HUDEP-2 (cell line): ENCODE measurements at regions not wholly inside any gene's neighbourhood (a gene's known extent, or its start where the extent isn't known, plus 50 kb on each side); places are given as distances from the start of the nearest gene placed in this dataset.

Experiments used
- DNase-seq, 76 experiments: peaks; one replicate each; lab custom pipeline; 2025; ENCODE audit not compliant: unreplicated experiment in 76 of 76; lab: John Stamatoyannopoulos, UW

DNA sequence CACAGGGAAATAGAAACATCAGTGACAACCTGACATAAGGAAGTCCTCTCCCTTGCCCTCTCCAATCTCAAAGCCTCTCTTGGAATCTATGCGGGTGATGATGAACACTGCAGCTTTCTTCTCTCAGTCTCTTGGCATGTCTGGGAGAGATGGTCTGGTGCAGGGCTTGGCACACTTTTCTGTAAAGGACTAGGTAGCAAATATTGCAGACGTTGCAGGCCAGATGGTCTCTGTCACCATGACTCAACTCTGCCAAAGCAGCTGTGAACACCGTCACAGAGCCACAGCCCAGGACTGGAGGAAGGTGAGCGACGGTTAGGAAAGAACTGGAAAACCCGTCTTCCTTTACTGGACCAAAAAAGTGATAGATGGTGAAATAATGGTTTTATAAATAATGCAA, 591.0 kb upstream of the TMEM132C start:
- DNase-seq = no peak

GRCh38 chr12:127677537-127678131, 589.3 kb upstream of the TMEM132C start:
- peak in 51 of 76 experiments; percentile 1 to 69 (median 25) for DNase-seq

DNA sequence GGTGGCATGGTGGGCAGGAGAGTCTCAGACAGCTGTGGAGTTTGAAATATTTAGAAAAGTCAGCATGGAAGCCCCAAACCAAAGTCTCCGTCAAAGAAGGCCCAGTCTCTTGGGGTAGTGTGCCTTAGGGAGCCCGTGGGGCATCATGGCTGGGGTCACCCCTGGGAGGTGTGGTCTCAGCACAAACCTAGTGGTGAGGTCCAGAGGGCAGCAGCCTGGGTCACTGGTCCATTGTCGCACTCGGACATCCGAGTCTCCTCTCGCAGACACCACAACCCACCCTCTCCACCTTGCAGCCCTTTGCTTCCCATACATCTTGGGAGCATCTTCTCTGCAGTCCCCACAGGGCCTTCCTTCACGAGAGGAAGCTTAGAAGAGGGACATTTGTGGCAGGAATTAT, 588.0 kb upstream of the TMEM132C start:
- DNase-seq = no peak

DNA sequence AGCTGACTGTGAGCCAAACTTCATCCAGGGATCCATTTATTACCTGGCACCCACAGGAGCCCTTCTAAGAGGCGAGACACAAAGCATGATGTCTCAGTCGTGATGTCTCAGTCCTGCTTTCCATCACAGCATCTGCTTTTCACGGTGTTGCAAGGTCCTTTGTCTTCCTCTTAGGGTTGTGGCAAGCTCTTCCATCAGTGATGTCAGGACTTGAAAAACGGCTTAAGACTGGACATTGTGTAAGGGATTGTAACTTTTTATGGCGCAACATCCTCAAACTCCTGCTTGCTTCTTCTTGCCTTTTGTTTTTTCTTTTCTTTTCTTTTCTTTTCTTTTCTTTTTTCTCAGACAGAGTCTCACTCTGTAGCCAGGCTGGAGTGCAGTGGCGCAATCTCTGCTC, 586.5 kb upstream of the TMEM132C start:
- no peak for DNase-seq

DNA sequence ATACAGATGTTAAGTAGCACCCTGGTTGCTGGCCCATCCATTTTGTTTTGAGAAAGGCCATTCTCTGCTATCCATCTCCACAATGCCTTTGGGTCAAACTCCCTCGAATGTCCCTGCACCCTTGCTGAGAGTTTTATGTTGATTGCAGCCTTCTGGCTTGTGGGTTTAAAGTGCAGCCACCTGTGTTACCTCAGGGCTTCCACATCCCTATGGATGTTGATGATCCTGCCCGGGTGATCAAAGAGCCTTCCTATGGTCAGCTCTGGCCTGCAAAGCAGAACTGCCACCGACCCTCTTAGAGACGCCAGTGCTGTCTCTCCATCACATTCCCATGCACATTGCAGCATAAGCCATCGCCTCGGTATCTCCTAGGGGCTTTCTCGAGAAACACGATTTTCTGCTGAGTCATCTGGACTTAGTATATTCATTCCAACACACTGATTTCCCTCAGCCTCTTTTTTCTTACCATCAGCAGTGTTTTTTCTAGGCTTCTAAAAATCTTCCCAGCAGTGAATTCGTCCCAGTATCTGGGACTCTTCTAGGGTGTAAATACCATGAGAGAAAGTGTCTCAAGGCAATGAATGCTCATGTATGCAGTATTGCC, 585.7 kb upstream of the TMEM132C start:
- DNase-seq = no peak

DNA sequence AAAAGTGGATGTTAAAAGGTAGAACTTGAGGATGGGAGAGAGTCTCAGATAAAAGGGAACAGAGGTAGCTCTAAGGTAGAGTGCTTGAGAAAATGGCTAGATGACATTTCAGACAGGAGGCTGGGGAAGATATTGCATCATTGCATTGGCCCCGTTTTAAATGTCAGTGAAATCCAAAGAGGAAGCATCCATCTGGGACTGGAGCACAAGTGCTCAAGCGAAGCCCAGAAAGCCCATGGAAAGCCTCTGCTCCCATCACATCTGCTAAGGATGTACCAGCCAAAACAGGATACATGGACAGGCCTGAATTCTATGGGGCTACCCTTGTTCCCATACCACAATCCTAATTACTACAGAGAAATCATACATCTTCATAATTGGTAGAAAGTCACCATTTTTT, 581.5 kb upstream of the TMEM132C start:
- DNase-seq = no peak

DNA sequence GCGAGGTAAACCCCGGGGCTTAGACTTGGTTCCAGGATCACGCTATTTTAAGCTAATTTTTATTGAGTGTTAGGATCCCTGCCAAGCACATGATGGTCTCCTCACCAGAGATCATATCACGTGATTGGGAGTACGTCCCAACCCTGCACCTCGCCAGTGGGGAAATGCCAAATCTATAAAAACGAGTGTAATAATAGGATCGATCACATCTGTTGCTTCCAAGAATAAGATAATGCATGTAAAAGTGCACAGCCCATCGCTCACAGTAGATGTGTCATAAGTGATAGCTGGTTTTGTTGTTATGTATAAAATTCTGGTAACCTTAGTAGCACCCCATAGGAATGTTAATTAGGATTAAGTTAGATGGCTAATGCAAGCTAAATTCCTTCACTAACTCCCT, 581.0 kb upstream of the TMEM132C start:
- DNase-seq = no peak

DNA sequence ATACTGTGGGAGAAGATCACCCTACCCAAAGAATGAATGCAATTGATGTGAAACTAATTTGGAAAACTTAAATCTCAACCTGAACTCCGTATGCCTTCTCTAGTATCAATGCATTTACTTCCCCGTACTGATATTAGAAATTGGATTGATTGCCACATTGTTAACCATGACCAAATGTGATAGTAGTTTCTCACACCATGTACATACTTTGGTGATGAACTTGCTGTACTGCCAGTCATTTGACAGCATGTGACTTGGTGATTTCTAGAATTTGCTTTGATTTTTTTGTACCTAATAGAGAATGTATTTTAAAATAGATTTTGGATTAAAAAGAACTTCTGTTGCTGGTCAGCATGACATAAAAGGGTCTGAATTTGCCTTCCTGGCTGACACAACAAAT, 579.8 kb upstream of the TMEM132C start:
- DNase-seq = no peak

DNA sequence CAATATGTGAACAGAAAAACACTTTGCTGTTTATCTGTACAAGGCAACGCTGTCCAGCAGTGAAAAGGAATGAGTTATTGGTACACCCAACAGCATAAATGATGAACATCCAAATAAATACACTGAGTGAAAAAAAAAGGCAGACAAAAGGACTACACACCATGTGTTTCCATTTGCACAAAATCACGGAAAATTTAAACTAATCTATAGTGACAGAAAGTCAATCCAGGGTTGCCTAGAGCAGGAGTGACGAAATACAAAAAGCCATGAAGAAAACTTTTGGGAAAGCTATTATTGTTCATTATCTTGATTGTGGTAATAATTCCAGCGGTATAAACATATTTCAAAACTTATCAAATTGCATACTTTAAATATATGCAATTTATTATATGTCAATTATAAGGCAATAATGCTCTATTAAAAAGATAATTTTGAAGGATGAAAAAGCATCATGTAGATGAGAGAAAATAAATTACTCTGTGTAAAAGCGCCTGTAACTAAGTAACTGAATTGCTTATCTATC, 578.0 kb upstream of the TMEM132C start:
- DNase-seq = no peak

- no peak for DNase-seq
Measured at GRCh38 chr12:127690161-127690560, 576.8 kb upstream of the TMEM132C start.

- DNase-seq = no peak
Measured at GRCh38 chr12:127696963-127697362, 570.0 kb upstream of the TMEM132C start.

- no peak for DNase-seq
Measured at GRCh38 chr12:127703026-127703425, 563.9 kb upstream of the TMEM132C start.

GRCh38 chr12:127711108-127711507, 555.9 kb upstream of the TMEM132C start:
- peak in 7 of 76 experiments; percentile 0 to 15 (median 4) for DNase-seq

DNA sequence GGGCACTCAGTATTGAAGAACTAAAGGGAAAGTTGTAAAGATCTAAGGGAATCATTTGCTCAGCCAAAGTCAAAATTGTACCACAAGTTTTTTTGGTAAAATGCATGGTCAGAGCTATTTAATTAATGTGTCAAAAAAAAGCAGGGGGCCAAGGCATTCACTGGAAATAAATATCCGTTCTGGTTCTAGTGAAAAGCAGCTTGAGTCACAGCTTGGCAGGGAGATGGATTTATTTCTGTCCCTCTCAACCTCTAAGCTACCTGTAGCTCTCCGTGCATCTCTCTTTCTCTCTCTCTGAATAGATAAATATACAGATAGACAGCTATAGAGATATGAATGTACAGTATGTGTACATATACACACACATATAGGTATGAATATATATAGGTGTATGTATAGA, 554.4 kb upstream of the TMEM132C start:
- no peak for DNase-seq

DNA sequence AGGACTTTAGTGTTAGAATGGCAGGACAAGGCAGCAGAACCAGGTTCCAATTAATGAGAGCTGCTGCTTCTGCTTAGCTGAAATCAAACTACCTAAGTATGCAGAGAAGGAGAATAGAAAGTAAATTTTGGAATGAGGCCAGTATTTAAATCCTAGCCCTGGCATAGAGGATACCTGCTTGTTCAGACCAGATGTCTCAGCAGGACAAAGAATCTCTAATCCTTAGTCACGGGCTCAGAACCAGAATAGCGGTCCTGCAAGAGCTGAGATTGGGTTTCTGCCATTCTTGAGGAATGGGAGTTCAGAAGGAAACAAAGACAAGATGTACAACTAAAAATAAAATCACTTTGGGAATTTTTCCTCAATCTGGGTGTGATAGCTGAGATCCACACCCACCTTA, 550.8 kb upstream of the TMEM132C start:
- DNase-seq = no peak

- DNase-seq = no peak
Measured at GRCh38 chr12:127717278-127717677, 549.7 kb upstream of the TMEM132C start.

- DNase-seq = no peak
Measured at GRCh38 chr12:127720334-127720733, 546.6 kb upstream of the TMEM132C start.

GRCh38 chr12:127722611-127723010, 544.4 kb upstream of the TMEM132C start:
- no peak for DNase-seq

DNA sequence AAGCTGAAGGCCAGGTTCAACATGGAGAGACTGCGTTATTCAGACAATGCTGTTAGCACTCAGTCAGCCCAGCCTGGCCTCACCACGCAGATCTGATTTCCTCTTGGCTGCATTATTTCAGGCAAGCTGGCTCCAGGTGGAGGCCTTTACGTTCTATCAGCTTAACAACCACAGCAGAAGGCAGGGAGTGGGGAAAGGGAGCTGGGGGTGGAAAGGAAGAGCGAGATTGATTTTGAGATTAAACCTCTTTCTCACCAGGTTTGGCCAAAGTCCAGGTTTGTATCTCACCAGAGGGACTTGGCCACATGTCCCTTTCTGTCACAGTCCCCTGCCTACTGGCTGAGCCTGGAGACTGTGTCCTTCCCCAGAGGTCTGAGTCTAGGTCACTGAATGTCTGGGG, 543.7 kb upstream of the TMEM132C start:
- DNase-seq = peak in 53 of 76 experiments; percentile 5 to 86 (median 28)

GRCh38 chr12:127726671-127727315, 540.2 kb upstream of the TMEM132C start:
- DNase-seq = no peak

- no peak for DNase-seq
Measured at GRCh38 chr12:127728285-127728684, 538.7 kb upstream of the TMEM132C start.

DNA sequence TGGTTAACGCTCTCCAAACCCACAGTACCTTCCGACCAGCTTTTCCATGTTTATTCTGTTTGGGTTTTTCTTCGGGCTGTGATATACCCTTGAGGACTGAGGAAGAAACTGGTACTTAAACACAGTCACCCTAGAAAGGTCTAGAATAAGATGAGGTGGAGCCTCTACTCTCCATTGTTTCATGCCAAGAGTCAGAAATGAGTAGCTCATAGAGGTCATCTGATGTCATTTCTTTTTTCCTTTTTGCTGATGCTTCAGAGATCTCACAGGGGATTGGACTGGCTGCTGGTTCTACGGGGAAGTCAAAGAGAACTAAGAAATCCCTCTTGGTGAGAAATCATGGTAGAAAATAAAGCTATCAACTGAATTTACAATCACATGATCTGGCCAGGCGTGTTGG, 538.2 kb upstream of the TMEM132C start:
- DNase-seq = no peak
